ENCODE measurements at regions not wholly inside any gene's neighbourhood (a gene's known extent, or its start where the extent isn't known, plus 50 kb on each side); places are given as distances from the start of the nearest gene placed in this dataset.

- no peak for DNase-seq
Measured at GRCh38 chr9:108015690-108016089, 526.1 kb upstream of the KLF4 start.

- DNase-seq, result no peak
Measured at GRCh38 chr9:108014353-108014752, 524.8 kb upstream of the KLF4 start.

DNA sequence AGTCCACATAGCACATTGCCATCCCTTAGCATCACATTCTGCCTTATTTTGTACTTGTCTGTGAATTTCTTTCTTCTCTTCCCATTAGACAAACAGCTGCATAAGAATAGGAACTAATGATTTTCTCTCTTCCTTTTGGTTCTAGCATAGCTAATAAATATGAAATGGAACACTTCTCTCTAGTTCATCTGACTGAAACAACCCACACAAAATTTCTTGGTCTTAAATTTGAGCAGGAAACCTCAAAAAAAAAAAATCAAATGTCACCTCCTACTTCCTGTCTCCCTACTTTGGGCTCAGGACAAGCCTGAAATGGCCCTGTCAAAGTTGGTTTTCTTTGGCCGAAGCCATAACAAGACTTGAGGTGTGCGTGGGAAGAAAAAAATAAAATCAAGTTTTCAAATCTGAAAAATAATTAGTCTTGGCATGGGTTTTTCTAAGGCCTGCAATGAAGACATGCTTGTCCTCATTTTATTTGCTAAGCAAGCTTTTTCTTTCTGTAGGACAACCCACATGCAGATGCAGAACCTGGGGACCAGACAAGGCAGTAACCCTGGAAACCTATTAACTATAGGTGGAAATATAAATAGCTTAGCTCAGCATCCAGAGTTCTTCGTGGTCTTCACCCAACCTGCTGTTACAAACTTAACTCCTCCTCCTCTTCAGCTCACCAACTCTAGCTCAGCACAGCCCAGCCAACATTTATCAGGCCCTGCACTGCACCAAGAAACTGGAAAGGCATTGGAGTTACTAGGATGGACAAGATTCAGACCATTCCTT, 523.5 kb upstream of the KLF4 start:
- DNase-seq, result no peak

GRCh38 chr9:108012405-108012804, 522.8 kb upstream of the KLF4 start:
- DNase-seq, result no peak

DNA sequence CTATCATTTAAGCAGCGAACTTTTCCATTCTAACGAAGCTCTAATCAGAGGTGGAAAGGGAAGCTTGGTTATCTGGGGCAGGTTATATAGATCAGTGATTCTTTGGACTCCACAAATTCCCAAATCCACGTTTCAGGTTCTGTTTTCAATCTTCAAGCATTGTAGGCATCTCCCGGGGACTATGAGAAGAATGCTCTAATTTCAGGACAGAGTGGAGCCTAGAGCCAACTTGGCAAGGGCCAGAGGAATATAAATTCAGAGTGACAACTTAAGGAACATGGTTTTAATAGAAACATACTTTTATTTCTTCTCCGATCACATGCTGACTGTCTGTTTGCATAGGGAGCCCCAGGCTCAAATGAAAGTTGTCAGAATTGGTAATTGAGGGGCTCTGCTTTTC, 514.0 kb upstream of the KLF4 start:
- DNase-seq, result no peak

- no peak for DNase-seq
Measured at GRCh38 chr9:108002371-108002956, 512.9 kb upstream of the KLF4 start.

DNA sequence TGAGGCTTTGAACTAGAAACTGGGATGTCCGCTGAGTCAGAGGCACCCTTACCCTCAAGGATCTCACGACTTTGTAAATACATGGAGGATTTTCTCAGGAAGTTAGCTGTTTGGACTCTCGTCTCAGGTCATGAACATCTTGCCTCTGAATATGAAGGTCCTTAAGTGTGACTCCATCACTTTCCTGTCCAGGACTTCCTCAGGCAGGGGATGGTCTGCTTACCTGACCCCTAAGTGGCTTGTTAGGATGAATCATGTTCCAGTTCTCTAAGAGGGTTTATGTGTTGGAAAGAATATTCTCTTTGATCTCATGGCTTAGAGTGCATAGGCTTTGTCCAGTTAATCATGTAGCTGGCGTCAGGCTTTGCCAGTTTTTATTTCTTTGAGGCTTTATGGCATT, 511.7 kb upstream of the KLF4 start:
- DNase-seq, result no peak

DNA sequence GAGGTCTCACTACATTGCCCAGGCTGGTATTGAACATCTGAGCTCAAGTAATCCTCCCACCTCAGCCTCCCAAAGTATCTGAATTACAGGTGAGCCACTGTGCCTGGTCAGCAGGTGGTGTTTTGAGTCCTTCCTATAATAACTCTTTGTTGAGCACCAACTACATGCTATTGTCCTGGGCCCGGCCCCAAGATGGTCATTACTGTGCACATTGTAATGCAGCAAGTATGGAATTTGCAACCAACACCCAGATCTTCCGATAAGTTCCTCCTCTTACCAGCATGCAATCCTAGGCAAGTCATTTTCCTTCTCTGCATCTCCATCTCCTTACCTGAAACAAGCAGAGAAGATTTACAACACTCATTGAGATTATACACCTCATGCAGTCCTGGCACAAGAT, 510.3 kb upstream of the KLF4 start:
- DNase-seq, result no peak

DNA sequence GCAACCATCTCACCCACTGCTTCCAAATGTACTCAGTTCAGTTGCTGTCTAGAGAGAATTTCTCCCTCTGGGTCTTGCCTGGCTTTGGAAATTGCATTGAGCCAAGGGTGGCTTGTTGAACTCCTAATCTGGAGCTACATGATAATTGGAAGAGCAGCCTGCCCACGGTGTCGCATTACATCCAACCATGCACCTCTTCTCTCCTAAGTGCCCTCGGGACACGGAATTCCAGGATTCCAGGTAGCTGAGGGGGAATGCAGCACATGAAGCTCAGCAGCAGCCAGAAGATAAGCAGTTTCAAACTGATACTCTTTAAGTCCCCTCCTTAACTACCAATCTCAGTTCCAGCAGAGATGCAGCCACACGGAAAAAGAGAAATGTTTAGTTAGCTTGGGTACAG, 509.4 kb upstream of the KLF4 start:
- DNase-seq, result no peak

DNA sequence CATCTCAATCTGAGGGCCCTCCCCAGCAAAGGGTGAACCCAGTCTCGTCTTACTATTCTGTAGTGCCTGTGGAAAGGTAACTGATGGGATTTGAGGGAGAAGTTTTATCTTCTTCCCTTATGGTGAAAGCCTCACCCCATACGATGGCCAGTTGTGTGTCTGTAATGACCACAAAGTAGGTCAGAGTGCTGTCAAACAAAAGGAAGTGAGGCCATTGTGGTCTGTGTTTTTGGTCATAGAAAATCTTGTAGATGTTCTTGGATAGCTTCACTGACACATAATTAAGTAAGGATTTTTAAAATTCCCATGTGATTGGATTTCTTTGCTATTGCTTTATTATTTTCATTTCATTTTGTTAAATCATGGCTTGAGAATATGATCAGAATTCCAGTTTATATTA, 505.1 kb upstream of the KLF4 start:
- no peak for DNase-seq

- no peak for DNase-seq
Measured at GRCh38 chr9:107992271-107992670, 502.7 kb upstream of the KLF4 start.

DNA sequence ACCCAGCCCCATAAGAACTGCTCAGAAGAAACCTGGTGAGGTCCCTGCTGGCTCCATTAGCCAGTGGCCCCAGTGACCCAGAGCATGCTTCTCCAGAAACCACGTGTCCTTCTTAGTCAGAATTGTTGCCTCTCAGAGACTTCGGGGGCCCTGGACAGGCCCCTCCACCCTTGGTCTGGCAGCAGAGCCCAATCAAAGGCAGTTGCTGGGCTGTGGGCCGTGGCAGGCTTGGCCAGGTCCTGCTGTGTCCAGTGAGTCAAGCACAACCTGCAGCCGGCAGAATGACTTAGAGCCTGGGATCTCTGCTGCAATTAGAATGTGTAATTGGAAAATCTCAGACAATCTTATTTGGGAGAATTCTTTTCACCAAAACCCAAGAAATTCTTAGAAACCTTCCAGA, 502.0 kb upstream of the KLF4 start:
- peak in 11 of 56 donors; percentile 2 to 46 (median 6) for DNase-seq

- DNase-seq, result no peak
Measured at GRCh38 chr9:107989544-107989943, 500.0 kb upstream of the KLF4 start.

- DNase-seq, result no peak
Measured at GRCh38 chr9:107989099-107989498, 499.5 kb upstream of the KLF4 start.

GRCh38 chr9:107984956-107985355, 495.4 kb upstream of the KLF4 start:
- no peak for DNase-seq

GRCh38 chr9:107983762-107984161, 494.2 kb upstream of the KLF4 start:
- DNase-seq, result no peak

DNA sequence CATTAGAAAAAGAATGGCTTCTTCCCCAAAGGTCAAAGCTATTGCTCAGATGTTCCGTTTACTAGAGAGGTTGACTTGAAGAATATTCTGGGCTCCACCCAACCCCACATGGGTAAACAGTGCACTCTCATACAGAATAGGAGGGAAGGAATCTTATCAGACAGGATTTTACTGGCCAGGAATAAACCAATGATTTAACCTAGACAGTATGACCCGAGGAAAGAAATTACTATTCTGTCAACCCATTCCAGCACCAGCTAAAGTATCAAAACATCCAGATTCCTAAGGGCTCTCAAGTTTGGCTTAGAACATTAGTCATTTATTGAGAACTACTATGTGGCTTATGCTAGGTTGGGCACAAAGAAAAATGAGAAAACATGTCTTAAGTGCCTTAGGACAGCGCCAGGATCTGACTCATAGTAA, 493.6 kb upstream of the KLF4 start:
- DNase-seq, result no peak

- DNase-seq, result no peak
Measured at GRCh38 chr9:107982745-107983144, 493.2 kb upstream of the KLF4 start.

GRCh38 chr9:107982001-107982400, 492.4 kb upstream of the KLF4 start:
- no peak for DNase-seq

DNA sequence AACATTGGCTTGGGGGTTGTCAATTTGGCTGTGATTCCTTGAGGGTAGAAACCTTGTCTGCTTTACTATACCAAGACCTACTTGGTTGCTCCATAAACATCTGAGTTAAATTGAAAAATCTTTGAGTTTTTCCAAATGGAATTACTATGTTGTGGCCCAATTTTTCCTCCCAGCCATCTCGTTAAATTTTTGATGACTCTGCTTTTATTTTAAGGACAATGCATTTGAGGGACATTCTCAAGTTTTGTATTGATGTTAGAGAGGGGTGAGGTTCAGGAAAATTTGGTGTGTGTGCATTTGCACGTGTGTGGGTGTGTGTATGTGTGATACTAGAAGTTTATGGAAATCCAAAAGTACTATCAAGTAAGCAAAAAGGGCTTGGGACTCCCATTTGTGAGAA, 491.4 kb upstream of the KLF4 start:
- DNase-seq, result no peak

- no peak for DNase-seq
Measured at GRCh38 chr9:107976767-107977166, 487.2 kb upstream of the KLF4 start.

DNA sequence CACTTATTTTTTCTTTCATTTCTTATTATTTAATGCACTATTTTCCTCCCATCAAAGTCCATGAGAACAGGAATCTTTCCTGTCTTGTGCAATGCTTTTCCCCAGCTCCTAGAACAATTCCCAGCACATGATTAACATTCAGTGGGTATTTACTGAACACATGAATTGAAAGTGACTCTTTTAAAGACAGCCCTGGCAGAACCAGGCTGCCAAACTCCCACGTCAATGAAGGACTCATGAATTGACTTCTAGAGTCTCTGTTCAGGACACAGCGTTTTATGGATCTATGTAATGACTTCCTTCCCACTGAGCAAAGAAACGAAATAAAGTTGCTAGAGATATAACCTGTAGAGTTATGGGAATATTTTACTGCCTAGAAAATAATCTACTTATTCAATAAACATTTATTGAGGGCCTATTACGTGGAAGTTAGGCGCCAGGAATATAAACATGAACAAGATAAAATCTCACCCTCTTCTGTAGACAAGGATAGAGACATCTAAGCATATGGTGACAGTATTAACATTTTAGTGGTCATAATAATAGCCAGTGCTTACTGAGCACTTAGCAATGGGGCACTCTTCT, 485.9 kb upstream of the KLF4 start:
- peak in 1 of 56 donors; percentile 5 for DNase-seq

GRCh38 chr9:107973451-107973850, 483.9 kb upstream of the KLF4 start:
- no peak for DNase-seq

All from amygdala (tissue), 56 donors.